Activated naive CD4-positive, alpha-beta T cell treated with anti-CD3 and anti-CD28 coated beads, Interleukin-2, amount 10 ng/mL, durations not matched to agents 7 days and 5 days (primary cell): ENCODE measurements at regions not wholly inside any gene's neighbourhood (a gene's known extent, or its start where the extent isn't known, plus 50 kb on each side); places are given as distances from the start of the nearest gene placed in this dataset.

Experiments
- CTCF ChIA-PET: fragments of 350-600 bp; sonication (Branson Sonifier 250); formaldehyde crosslinking; loops from one replicate; lab custom pipeline; 2021; ENCODE audit warnings: antibody characterized with exemption; lab: Charles Lee
- DNase-seq: peaks from one replicate; pipeline ENCODE4 v3.0.0-alpha.2; 2020
- H3K27ac Mint-ChIP-seq: one replicate; pipeline ENCODE4 v1.8.0; 2021; ENCODE audit warnings: mild to moderate bottlenecking, moderate library complexity, mixed read lengths
- H3K27me3 Mint-ChIP-seq: one replicate; pipeline ENCODE4 v1.8.0; 2021; ENCODE audit warnings: mild to moderate bottlenecking, mixed read lengths
- H3K36me3 Mint-ChIP-seq: one replicate; pipeline ENCODE4 v1.8.0; 2021; ENCODE audit warnings: mixed read lengths
- H3K4me1 Mint-ChIP-seq: one replicate; pipeline ENCODE4 v1.8.0; 2021; ENCODE audit warnings: mixed read lengths
- H3K4me3 Mint-ChIP-seq: one replicate; pipeline ENCODE4 v1.8.0; 2021; ENCODE audit warnings: mild to moderate bottlenecking, moderate library complexity, mixed read lengths
- H3K9me3 Mint-ChIP-seq: one replicate; pipeline ENCODE4 v1.8.0; 2021; ENCODE audit warnings: mixed read lengths

DNA sequence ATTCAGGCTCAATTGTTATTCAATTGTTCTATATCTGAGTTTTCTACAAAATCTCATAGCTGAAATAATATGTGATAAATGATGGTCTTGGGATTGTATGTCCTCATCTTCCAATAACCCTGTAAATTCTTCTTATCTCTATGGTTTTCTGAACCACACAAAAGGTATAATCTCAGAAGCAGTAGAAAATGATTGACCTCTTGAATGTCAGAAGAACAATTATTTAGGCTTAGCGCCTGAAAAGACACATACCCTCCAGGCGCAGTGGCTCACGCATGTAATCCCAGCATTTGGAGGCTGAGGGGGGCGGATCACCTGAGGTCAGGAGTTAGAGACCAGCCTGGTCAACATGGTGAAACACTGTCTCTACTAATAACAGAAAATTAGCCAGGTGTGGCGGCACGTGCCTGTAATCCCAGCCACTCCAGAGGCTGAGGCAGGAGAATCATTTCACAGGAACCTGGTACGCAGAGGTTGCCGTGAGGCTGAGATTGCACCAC, 288.0 kb upstream of the TBC1D5 start:
- no peaks in the 10 kb centered on the region for H3K4me1 Mint-ChIP-seq
- H3K9me3 Mint-ChIP-seq = no peaks in the 10 kb centered on the region
- no peak overlapping the region for H3K27ac Mint-ChIP-seq
- no peaks in the 10 kb centered on the region for H3K36me3 Mint-ChIP-seq
- CTCF ChIA-PET = no interaction called here
- H3K4me3 Mint-ChIP-seq = no peak overlapping the region
- no peak for DNase-seq
- H3K27me3 Mint-ChIP-seq = no peaks in the 10 kb centered on the region

DNA sequence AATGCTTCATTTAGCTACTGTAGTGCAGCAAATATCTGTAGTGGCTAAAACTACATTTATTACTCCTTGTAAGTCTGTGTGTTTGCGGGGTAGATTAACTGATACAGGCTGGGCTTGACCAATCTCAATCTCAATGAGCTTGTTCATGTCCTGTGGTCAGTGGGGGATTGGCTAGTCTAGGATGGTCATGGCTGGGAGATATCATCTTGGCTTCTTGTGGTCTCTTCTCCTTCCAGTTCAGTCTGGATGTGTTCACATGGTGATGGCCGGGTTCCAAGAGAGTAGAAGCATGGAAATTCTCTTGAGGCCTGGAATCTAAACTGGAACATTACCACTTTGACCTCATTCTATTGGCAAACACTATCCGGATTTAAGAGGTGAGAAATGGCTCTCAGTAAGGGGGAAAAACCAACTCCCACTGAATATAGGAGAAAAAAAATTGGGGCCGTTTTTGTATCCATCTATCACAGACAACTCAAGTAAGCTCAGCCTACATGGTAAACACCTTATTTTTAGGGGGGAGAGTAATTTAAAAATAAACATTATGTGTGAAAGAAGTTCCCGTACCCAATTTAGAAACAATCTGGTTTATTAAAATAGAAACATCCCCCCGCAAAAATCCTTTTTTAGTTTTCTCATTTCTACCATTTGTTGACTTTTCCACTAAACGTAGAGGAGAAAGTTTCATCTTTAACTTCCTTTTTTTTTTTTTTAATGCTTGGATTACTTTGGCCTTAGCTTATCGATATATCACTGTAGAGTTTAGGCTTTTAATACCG, 284.9 kb upstream of the TBC1D5 start:
- peaks cover 3% of the 10 kb centered on the region for H3K27me3 Mint-ChIP-seq

DNA sequence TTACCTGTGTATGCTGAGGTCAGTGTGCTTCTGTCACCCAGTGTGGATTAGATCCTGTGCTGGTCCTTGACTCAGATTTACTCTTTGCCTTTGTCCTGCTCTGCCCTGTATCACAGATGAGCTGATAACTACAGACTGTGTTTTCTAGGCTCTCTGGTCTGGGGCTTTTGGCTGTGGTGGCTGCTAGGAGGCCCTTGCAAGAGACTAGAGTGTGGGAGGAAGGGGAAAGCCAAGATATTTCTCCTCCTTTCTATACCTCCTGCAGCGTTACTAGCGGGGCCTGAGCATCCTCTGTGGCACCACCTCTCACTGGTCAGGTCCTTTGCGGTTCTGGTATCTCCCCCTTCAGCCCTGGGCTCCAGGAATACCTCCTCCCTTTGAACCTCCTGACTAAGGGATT, 282.3 kb upstream of the TBC1D5 start:
- no peak overlapping the region for H3K4me3 Mint-ChIP-seq
- H3K36me3 Mint-ChIP-seq = no peaks in the 10 kb centered on the region
- no peak overlapping the region for H3K27ac Mint-ChIP-seq
- H3K9me3 Mint-ChIP-seq = no peaks in the 10 kb centered on the region
- no peak for DNase-seq
- H3K27me3 Mint-ChIP-seq = peaks cover 7% of the 10 kb centered on the region
- H3K4me1 Mint-ChIP-seq = no peaks in the 10 kb centered on the region
- CTCF ChIA-PET = no interaction called here

More for the DNA sequence above, 284.9 kb upstream of the TBC1D5 start:
- DNase-seq = no peak
- Mint-ChIP-seq H3K4me3 (no peak overlapping the region), H3K4me1 (no peaks in the 10 kb centered on the region), H3K27ac (no peak overlapping the region), H3K36me3 (no peaks in the 10 kb centered on the region), H3K9me3 (no peaks in the 10 kb centered on the region)
- CTCF ChIA-PET = no interaction called here

DNA sequence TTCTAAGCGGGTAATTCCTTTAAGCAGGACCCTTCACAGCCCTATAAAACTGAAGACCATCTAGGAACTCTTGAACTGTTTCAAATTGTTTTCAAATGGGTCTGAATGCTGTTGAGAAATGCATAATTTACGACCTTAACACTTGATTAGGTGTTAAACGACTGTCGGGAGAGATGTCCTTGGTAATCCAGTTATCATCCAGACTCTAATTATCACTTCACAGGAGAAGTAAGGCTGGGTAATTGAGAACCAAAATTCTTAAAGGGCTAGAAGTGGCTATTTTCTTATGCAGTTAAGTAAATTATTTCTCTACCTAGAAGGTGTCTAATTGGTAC, 276.7 kb upstream of the TBC1D5 start:
- DNase-seq = no peak
- CTCF ChIA-PET = no interaction called here
- no peaks in the 10 kb centered on the region for H3K36me3 Mint-ChIP-seq
- H3K4me3 Mint-ChIP-seq = no peak overlapping the region
- no peak overlapping the region for H3K27ac Mint-ChIP-seq
- H3K9me3 Mint-ChIP-seq = no peaks in the 10 kb centered on the region
- peaks cover 27% of the 10 kb centered on the region for H3K27me3 Mint-ChIP-seq
- H3K4me1 Mint-ChIP-seq = no peaks in the 10 kb centered on the region

DNA sequence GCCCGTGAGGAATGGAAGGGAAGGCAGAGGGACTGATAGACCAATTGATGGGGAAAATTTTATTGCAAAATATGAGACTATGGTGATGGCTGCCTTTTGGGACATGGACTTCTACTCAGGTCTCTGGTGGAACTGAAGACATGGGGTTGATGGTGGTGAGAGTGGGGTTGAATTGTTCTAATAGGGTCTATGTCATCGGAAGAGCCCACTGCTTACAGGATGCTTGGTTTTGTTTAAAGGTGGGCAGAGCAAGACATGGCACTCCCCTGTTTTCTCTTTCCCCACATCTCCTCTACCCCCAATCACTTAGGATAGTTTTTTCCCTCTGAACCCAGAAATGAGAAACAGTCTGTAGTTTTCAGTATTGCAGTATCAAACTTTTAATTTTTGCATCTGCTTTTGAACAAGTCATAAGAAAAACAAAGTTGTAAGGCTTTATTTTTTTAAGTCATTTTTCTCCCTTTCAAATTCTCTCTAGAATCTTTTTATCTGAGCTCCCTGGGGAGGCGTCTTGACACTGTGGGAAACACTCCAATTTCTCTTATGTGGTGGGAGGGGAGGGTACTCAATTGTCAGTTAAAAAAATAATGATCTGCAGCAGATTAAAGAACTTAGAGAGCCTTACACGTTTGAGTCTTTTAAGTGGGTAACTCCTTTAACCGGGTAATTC, 276.2 kb upstream of the TBC1D5 start:
- H3K27ac Mint-ChIP-seq = no peak overlapping the region
- no peaks in the 10 kb centered on the region for H3K4me1 Mint-ChIP-seq
- peaks cover 27% of the 10 kb centered on the region for H3K27me3 Mint-ChIP-seq
- H3K36me3 Mint-ChIP-seq = no peaks in the 10 kb centered on the region
- no peaks in the 10 kb centered on the region for H3K9me3 Mint-ChIP-seq
- DNase-seq = no peak
- CTCF ChIA-PET = no interaction called here
- no peak overlapping the region for H3K4me3 Mint-ChIP-seq

DNA sequence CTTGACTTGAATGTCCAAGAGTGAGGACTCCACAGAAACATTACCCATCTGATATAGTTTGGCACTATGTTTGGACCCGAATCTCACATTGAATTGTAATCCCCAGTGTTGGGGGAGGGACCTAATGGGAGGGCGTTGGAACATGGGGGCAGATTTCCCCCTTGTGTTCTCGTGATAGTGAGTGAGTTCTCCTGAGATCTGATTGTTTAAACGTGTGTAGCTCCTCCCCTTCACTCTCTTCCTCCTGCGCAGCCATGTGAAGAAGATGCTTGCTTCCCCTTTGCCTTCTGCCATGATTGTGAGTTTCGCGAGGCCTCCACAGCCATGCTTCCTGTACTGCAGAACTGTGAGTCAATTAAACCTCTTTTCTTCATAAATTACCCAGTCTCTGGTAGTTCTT, 273.9 kb upstream of the TBC1D5 start:
- H3K4me3 Mint-ChIP-seq = no peak overlapping the region
- no peaks in the 10 kb centered on the region for H3K9me3 Mint-ChIP-seq
- no peaks in the 10 kb centered on the region for H3K36me3 Mint-ChIP-seq
- H3K27ac Mint-ChIP-seq = no peak overlapping the region
- no peaks in the 10 kb centered on the region for H3K4me1 Mint-ChIP-seq
- H3K27me3 Mint-ChIP-seq = peaks cover 24% of the 10 kb centered on the region
- no peak for DNase-seq
- CTCF ChIA-PET = no interaction called here

DNA sequence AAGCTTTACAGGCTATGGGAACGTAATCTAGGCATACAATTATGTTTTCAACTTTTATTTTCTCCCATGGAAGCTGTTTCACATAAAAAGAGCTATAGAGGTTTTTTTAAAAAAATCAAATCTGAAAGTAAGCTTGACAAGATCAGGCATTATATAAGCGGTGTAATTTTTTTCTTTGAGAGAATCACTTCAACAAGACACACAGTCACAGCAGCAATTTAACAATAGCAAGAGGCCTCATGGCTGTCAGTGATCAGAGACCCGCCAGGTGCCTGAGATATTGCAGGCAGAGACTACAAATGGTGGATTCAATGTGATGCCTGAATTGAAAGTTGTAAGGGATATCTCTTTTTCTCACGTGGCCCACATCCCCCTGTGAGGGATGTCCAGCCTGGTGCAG, 270.5 kb upstream of the TBC1D5 start:
- CTCF ChIA-PET = no interaction called here
- no peaks in the 10 kb centered on the region for H3K36me3 Mint-ChIP-seq
- DNase-seq = no peak

DNA sequence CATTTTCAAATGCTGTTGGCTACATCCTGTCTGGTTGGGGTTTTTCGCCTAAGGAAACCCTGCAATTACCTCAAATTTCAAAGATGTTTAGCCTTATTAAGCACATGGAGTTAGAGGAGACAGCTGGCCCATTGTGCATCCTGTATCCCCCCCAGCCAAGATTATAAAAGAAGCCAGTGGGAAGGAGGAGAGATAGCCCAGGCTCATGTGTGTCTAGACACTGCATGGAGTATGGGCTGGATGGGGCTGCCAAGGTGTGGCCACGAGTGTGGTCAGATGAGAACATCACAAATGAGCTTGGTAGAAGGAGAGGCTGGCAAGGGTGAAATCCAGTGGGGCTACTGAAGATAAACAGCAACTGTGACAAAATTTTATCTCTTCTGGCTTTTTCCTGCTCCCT, 270.0 kb upstream of the TBC1D5 start:
- no peaks in the 10 kb centered on the region for H3K36me3 Mint-ChIP-seq
- H3K9me3 Mint-ChIP-seq = no peaks in the 10 kb centered on the region
- peaks cover 3% of the 10 kb centered on the region for H3K27me3 Mint-ChIP-seq
- no peak for DNase-seq
- H3K4me1 Mint-ChIP-seq = no peaks in the 10 kb centered on the region
- no peak overlapping the region for H3K27ac Mint-ChIP-seq
- CTCF ChIA-PET = no interaction called here
- H3K4me3 Mint-ChIP-seq = no peak overlapping the region

More for the DNA sequence above, 270.5 kb upstream of the TBC1D5 start:
- no peaks in the 10 kb centered on the region for H3K9me3 Mint-ChIP-seq
- peaks cover 3% of the 10 kb centered on the region for H3K27me3 Mint-ChIP-seq
- no peak overlapping the region for H3K4me3 Mint-ChIP-seq
- H3K27ac Mint-ChIP-seq = no peak overlapping the region
- H3K4me1 Mint-ChIP-seq = no peaks in the 10 kb centered on the region

DNA sequence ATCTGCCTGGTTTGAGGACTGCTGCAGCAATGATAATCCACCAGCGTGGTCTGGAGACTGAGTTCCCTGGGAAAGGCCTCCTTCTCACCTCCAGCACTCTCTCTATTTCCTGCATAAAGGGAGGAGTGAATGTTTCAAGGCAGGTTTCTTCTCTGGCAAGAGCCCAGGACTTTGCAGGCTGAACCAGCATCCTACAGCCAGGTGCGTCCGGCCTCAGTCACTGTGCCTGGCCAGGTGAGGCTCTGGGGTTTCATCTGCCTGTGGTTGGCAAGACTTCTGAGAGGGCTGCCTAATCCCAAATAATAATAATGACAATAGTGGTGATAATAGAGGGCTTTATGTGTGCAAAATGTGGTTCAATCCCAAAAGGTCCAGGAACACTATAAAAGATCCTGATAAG, 269.0 kb upstream of the TBC1D5 start:
- CTCF ChIA-PET = no interaction called here
- no peak for DNase-seq
- no peaks in the 10 kb centered on the region for H3K4me1 Mint-ChIP-seq
- no peaks in the 10 kb centered on the region for H3K9me3 Mint-ChIP-seq
- no peaks in the 10 kb centered on the region for H3K36me3 Mint-ChIP-seq
- H3K27ac Mint-ChIP-seq = no peak overlapping the region
- H3K4me3 Mint-ChIP-seq = no peak overlapping the region
- peaks cover 3% of the 10 kb centered on the region for H3K27me3 Mint-ChIP-seq

DNA sequence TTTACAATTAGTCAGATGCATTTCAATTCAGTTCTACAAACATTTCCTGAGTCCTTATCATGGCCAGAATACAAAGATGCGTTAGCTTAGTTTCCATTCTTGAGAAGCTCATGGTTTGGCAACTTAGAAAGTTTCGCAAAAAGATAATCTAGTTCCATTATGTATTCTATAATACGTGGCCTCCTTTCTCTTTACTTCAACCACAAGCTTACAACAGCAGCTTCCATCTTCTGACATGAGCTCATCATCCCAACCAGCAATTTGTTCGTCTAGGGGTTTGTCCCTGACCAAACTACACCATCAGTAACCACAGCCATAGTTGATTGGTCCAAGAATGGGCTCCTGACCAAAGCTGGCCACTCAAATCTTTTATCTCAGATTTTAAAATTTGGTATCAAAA, 267.6 kb upstream of the TBC1D5 start:
- no peaks in the 10 kb centered on the region for H3K4me1 Mint-ChIP-seq
- no peaks in the 10 kb centered on the region for H3K9me3 Mint-ChIP-seq
- no peak overlapping the region for H3K27ac Mint-ChIP-seq
- no peak overlapping the region for H3K4me3 Mint-ChIP-seq
- CTCF ChIA-PET = no interaction called here
- DNase-seq = no peak
- no peaks in the 10 kb centered on the region for H3K36me3 Mint-ChIP-seq
- no peaks in the 10 kb centered on the region for H3K27me3 Mint-ChIP-seq

DNA sequence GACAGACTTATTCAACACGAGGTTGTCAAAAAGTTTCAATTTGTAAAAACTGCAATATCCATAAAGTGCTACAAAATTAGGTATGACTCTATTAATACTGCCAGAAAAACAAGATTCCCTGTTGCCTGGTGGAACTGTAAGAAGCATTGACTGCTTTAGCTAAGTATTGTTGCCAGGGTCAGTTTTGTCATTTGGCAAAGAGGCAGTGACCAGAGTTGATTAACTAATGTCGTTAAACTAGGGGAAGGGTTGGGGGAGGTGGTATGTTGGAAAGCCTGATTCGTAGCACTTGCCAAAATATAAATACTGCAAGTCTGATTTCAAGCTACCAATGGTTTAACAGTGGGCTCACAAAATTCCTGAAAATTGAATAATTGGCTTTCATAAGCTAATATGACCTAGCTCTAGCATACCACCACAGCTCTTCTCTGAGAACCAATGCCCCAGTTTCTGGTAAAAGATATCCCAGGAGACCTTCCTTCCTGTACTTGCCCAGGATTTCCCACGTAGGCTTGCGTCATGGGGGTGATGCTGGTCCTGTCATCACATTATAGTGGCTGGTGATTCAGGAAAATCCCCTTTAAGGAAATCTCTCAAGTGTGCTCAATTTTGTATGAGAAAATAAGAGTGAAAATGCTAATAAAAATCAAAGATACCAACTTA, 266.4 kb upstream of the TBC1D5 start:
- H3K4me1 Mint-ChIP-seq = no peaks in the 10 kb centered on the region
- no peak for DNase-seq
- H3K36me3 Mint-ChIP-seq = no peaks in the 10 kb centered on the region
- no peaks in the 10 kb centered on the region for H3K27me3 Mint-ChIP-seq
- CTCF ChIA-PET = no interaction called here
- H3K27ac Mint-ChIP-seq = no peak overlapping the region
- H3K4me3 Mint-ChIP-seq = no peak overlapping the region
- H3K9me3 Mint-ChIP-seq = no peaks in the 10 kb centered on the region

DNA sequence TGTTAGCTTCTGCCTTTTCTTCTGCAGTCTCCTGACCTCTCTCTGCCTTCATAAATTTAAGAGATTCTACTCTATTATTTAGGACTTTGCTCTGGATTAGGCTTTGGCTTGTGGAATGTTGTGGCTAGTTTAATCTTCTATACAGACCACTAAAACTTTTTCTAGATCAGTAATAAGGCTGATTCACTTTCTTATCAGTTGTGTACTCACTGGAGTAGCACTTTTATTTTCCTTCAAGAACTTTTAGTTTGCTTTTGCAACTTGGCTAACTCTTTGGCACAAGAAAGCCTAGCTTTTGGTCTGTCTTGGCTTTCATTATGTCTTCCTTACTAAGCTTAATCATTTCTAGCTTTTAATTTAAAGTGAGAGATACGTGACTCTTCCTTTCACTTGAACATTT, 265.5 kb upstream of the TBC1D5 start:
- DNase-seq = no peak
- Mint-ChIP-seq H3K27me3 (no peaks in the 10 kb centered on the region), H3K27ac (no peak overlapping the region), H3K9me3 (no peaks in the 10 kb centered on the region), H3K36me3 (no peaks in the 10 kb centered on the region), H3K4me3 (no peak overlapping the region), H3K4me1 (no peaks in the 10 kb centered on the region)
- CTCF ChIA-PET = no interaction called here

DNA sequence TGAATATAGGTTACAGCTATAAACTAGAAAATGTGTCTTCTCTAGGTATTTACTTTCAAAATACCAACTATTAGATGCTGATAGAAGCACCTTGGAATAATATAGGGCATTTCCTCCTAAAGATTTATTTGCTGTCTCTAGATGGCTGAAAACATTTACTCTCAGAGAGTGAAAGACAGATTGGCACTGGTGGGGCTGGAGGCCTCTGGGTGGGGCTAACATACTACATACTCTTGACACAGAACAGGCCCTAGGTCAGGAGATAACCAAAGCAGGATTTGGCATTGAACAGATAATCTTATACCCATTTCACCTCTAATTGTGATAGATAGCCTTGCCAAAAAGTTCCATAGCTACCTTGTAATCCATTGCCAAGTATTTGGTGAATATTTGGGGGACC, 253.3 kb upstream of the TBC1D5 start:
- H3K9me3 Mint-ChIP-seq = no peaks in the 10 kb centered on the region

DNA sequence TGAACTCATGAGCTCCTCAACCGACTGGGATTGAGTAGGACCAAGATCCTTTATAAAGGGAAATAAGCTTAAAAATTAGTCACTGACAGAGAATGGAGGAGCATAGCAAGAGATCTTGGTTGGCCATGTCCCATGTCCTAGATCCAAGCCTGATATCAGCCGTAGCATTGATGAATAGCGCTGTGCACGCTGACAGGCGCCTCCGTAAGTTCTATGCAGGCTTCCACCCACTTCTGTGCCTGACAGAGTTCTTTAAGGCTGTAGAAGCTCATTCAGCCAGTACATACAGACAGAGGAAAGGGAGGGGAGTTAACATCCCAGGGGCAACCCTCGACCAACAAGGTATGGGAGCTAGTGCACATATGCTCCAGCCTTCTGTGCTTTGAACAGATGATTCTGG, 251.7 kb upstream of the TBC1D5 start:
- Mint-ChIP-seq H3K27me3 (no peaks in the 10 kb centered on the region), H3K27ac (no peak overlapping the region), H3K4me1 (no peaks in the 10 kb centered on the region), H3K9me3 (no peaks in the 10 kb centered on the region), H3K36me3 (no peaks in the 10 kb centered on the region), H3K4me3 (no peak overlapping the region)
- DNase-seq = no peak
- CTCF ChIA-PET = no interaction called here

More for the DNA sequence above, 253.3 kb upstream of the TBC1D5 start:
- Mint-ChIP-seq H3K4me3 (no peak overlapping the region), H3K27me3 (no peaks in the 10 kb centered on the region), H3K4me1 (no peaks in the 10 kb centered on the region), H3K36me3 (no peaks in the 10 kb centered on the region), H3K27ac (no peak overlapping the region)
- CTCF ChIA-PET = no interaction called here
- no peak for DNase-seq

DNA sequence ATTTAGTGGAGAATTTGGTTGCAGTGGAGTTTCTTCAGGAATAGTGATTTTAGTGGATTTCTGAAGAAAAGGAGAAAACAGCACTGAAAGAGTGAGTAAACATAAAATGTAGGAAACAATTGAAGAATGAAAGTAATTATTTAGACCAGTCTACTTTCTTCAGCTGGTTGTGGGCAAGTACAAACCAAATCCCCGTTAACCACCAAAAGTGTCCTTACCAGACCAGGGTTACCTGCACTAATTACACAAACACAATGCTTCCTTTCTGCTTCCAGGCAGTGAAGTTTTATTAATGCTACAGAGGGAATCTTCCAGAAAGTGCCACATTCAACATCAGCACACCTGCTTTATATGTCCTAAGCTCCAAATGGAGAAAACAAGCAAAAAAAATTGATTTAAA, 248.0 kb upstream of the TBC1D5 start:
- no peaks in the 10 kb centered on the region for H3K27me3 Mint-ChIP-seq
- H3K9me3 Mint-ChIP-seq = no peaks in the 10 kb centered on the region
- no peaks in the 10 kb centered on the region for H3K36me3 Mint-ChIP-seq
- H3K4me1 Mint-ChIP-seq = no peaks in the 10 kb centered on the region
- no peak overlapping the region for H3K27ac Mint-ChIP-seq
- no peak overlapping the region for H3K4me3 Mint-ChIP-seq
- CTCF ChIA-PET = no interaction called here
- no peak for DNase-seq
